IMR-90 (cell line): ENCODE measurements at regions not wholly inside any gene's neighbourhood (a gene's known extent, or its start where the extent isn't known, plus 50 kb on each side); places are given as distances from the start of the nearest gene placed in this dataset.

Experiments used
- ATAC-seq: fragments of 200-7000 bp; cut with Tn5 transposase; 2 replicates; pipeline ENCODE4 v1.9.1; 2020; ENCODE audit warnings: low read depth, mild to moderate bottlenecking, moderate library complexity
- BruUV-seq: library from RNA; stranded (reverse); fragments of 400-500 nt; replicated peaks from 2 replicates; lab custom pipeline; 2021; lab: Mats Ljungman, UMichigan
- CTCF ChIA-PET: fragments of 300-600 bp; formaldehyde crosslinking; extraction: SDS; loops from one replicate; lab custom pipeline; 2021; ENCODE audit warnings: antibody characterized with exemption; lab: Yijun Ruan, JAX
- POLR2A ChIA-PET: fragments of 300-600 bp; sonication (Branson Sonifier 250); formaldehyde crosslinking; loops from one replicate; lab custom pipeline; 2022; ENCODE audit warnings: antibody characterized with exemption; ENCODE audit not compliant: unreplicated experiment; lab: Charles Lee
- DNase-seq: peaks from one replicate; pipeline ENCODE4 v3.0.0; 2013
- H2AFZ ChIP-seq: replicated peaks from 2 replicates; pipeline ENCODE3; 2013; ENCODE audit warnings: low read length, mild to moderate bottlenecking; ENCODE audit not compliant: poor library complexity
- H2AK5ac ChIP-seq: 2 replicates; pipeline ENCODE4 v1.6.1; 2013; ENCODE audit warnings: low read depth, low read length, inconsistent platforms
- H2AK9ac ChIP-seq: replicated peaks from 2 replicates; pipeline ENCODE3; 2013; ENCODE audit warnings: mild to moderate bottlenecking, low read depth, low read length, moderate library complexity; ENCODE audit not compliant: poor library complexity
- H2BK120ac ChIP-seq: 2 replicates; pipeline ENCODE4 v1.6.1; 2013; ENCODE audit warnings: low read depth, low read length, inconsistent platforms
- H2BK15ac ChIP-seq: 3 replicates; pipeline ENCODE4 v1.6.1; 2013; ENCODE audit warnings: low read depth, low read length, inconsistent platforms
- H2BK20ac ChIP-seq: 2 replicates; pipeline ENCODE4 v1.6.1; 2013; ENCODE audit warnings: low read depth, mild to moderate bottlenecking, inconsistent platforms, low read length, moderate library complexity
- H2BK5ac ChIP-seq: 2 replicates; pipeline ENCODE4 v1.6.1; 2013; ENCODE audit warnings: mild to moderate bottlenecking, low read depth, low read length, inconsistent platforms; ENCODE audit not compliant: poor library complexity, severe bottlenecking
- H3K14ac ChIP-seq: replicated peaks from 2 replicates; pipeline ENCODE4 v1.6.1; 2013; ENCODE audit warnings: low read depth, low read length, inconsistent platforms
- H3K18ac ChIP-seq: 2 replicates; pipeline ENCODE4 v1.6.1; 2013; ENCODE audit warnings: low read depth, low read length, control low read depth
- H3K23ac ChIP-seq: 2 replicates; pipeline ENCODE4 v1.6.1; 2013; ENCODE audit warnings: low read depth, low read length, inconsistent platforms
- H3K27ac ChIP-seq: 2 replicates; pipeline ENCODE4 v1.5.1; 2013; ENCODE audit warnings: mild to moderate bottlenecking, control low read depth, low read length; ENCODE audit not compliant: insufficient read depth
- H3K27me3 ChIP-seq: 2 replicates; pipeline ENCODE4 v1.6.1; 2013; ENCODE audit warnings: low read length; ENCODE audit not compliant: control insufficient read depth, insufficient read depth
- H3K36me3 ChIP-seq: 2 replicates; pipeline ENCODE4 v1.6.1; 2013; ENCODE audit warnings: low read length, mixed read lengths; ENCODE audit not compliant: control insufficient read depth, insufficient read depth
- H3K4ac ChIP-seq: 2 replicates; pipeline ENCODE4 v1.6.1; 2013; ENCODE audit warnings: low read depth, low read length, inconsistent platforms
- H3K4me1 ChIP-seq: 2 replicates; pipeline ENCODE4 v1.6.1; 2013; ENCODE audit warnings: low read length, mixed read lengths; ENCODE audit not compliant: control insufficient read depth, insufficient read depth
- H3K4me2 ChIP-seq: 2 replicates; pipeline ENCODE4 v1.6.1; 2013; ENCODE audit warnings: low read depth, mild to moderate bottlenecking, control low read depth, low read length, moderate library complexity
- H3K4me3 ChIP-seq: 2 replicates; pipeline ENCODE4 v1.5.1; 2013; ENCODE audit warnings: low read depth, mild to moderate bottlenecking, control low read depth, low read length, moderate library complexity; ENCODE audit not compliant: insufficient read depth
- H3K56ac ChIP-seq: 2 replicates; pipeline ENCODE4 v1.6.1; 2013; ENCODE audit warnings: low read length, inconsistent platforms; ENCODE audit not compliant: insufficient read depth; ENCODE audit errors: extremely low read depth
- H3K79me1 ChIP-seq, 2 experiments: 2 replicates each; pipeline ENCODE4 v1.6.1; 2013; ENCODE audit warnings: low read length in 2 of 2, inconsistent platforms in 1 of 2, low read depth in 1 of 2
- H3K9ac ChIP-seq: 2 replicates; pipeline ENCODE4 v1.6.1; 2013; ENCODE audit warnings: low read depth, low read length, control low read depth
- H3K9me1 ChIP-seq: 2 replicates; pipeline ENCODE4 v1.6.1; 2013; ENCODE audit warnings: low read length, inconsistent platforms; ENCODE audit not compliant: insufficient read depth
- H3K9me3 ChIP-seq: 2 replicates; pipeline ENCODE4 v1.6.1; 2013; ENCODE audit warnings: low read length; ENCODE audit not compliant: control insufficient read depth, insufficient read depth
- H4K20me1 ChIP-seq: 2 replicates; pipeline ENCODE4 v1.6.1; 2013; ENCODE audit warnings: low read length, inconsistent platforms; ENCODE audit not compliant: insufficient read depth
- H4K5ac ChIP-seq: 2 replicates; pipeline ENCODE4 v1.6.1; 2013; ENCODE audit warnings: mild to moderate bottlenecking, low read depth, low read length, control low read depth
- H4K8ac ChIP-seq, 2 experiments: 2 replicates each; pipeline ENCODE4 v1.6.1; 2013; ENCODE audit warnings: low read depth in 2 of 2, low read length in 2 of 2, control low read depth in 1 of 2, inconsistent platforms in 1 of 2
- H4K91ac ChIP-seq: 2 replicates; pipeline ENCODE4 v1.6.1; 2013; ENCODE audit warnings: low read depth, low read length, inconsistent platforms; ENCODE audit not compliant: insufficient read depth
- BHLHE40 ChIP-seq: fragments of 150-350 bp; IDR thresholded peaks from 2 replicates; pipeline ENCODE4 v1.6.1; 2016; ENCODE audit warnings: mild to moderate bottlenecking, low read depth, low read length
- CEBPB ChIP-seq: IDR thresholded peaks from 2 replicates; pipeline ENCODE4 v1.6.1; 2012; ENCODE audit warnings: low read depth, low read length, improper control_type of control experiment
- ELK1 ChIP-seq: fragments of 150-350 bp; IDR thresholded peaks from 2 replicates; pipeline ENCODE4 v1.6.1; 2016; ENCODE audit warnings: low read depth, mild to moderate bottlenecking, low read length, moderate library complexity, borderline replicate concordance
- NFE2L2 ChIP-seq: fragments of 150-350 bp; IDR thresholded peaks from 2 replicates; pipeline ENCODE4 v1.6.1; 2016; ENCODE audit warnings: low read depth, mild to moderate bottlenecking, low read length
- POLR2A ChIP-seq: IDR thresholded peaks from 2 replicates; pipeline ENCODE4 v1.6.1; 2012; ENCODE audit warnings: mild to moderate bottlenecking, low read depth, low read length
- RCOR1 ChIP-seq: IDR thresholded peaks from 2 replicates; pipeline ENCODE4 v1.6.1; 2012; ENCODE audit warnings: mild to moderate bottlenecking, low read length, improper control_type of control experiment; ENCODE audit not compliant: insufficient replicate concordance
- USF2 ChIP-seq: fragments of 150-350 bp; IDR thresholded peaks from 2 replicates; pipeline ENCODE4 v1.6.1; 2017; ENCODE audit warnings: mild to moderate bottlenecking, antibody characterized with exemption, low read length, low read depth
- WGBS, 2 experiments: methylation state at CpG; one replicate each; pipeline versions ENCODE4 v1.1.5 to v1.1.7; 2013; ENCODE audit warnings: missing lambda C conversion rate in 2 of 2; ENCODE audit not compliant: insufficient read length in 1 of 2; ENCODE audit errors: extremely low coverage in 2 of 2; 5-methylcytosine and 5-hydroxymethylcytosine counted together
- dilution Hi-C: fragments of 300-500 bp; cut with HindIII; formaldehyde crosslinking; loops from one replicate; pipeline ENCODE4 v1.14.3; 2018; ENCODE audit warnings: low sequenced_read_pairs; ENCODE audit not compliant: unreplicated experiment
- in situ Hi-C: fragments of 300-500 bp; cut with MboI; formaldehyde crosslinking; loops from 3 replicates; pipeline ENCODE4 v1.14.3; 2019; ENCODE audit warnings: low sequenced_read_pairs, inconsistent platforms, mixed read lengths
- intact Hi-C: fragments of 100-400 bp; cut with micrococcal nuclease; formaldehyde crosslinking; loops from 2 replicates; pipeline ENCODE4 v1.10.0; 2022

GRCh38 chr5:57406641-57407040 lies 76.0 kb downstream of the ACTBL2 start:
- H2BK5ac ChIP-seq, result no peak overlapping the region
- ChIA-PET POLR2A (no interaction called here), CTCF (no interaction called here)
- H2BK20ac ChIP-seq, result peak overlapping the region; percentile 58; the same call in 1 of the 2 replicates
- no peak overlapping the region for H3K4me3 ChIP-seq
- no peak overlapping the region for H4K91ac ChIP-seq
- DNase-seq (no peak), ATAC-seq (no peak)
- no peak overlapping the region for H3K9ac ChIP-seq
- H3K14ac ChIP-seq, result no peak overlapping the region; the same call in 1 of the 2 replicates
- no peaks in the 10 kb centered on the region for H4K20me1 ChIP-seq
- H3K4ac ChIP-seq, result no peak overlapping the region
- H3K18ac ChIP-seq, result peak overlapping the region; percentile 68; the same call in 1 of the 2 replicates
- peak overlapping the region; percentile 74; the same call in 1 of the 2 replicates for H4K5ac ChIP-seq
- no peak overlapping the region for H2AK5ac ChIP-seq
- WGBS, 2 experiments, result no CpG with 5 or more reads among the region's 2 CpGs
- H3K36me3 ChIP-seq, result no peaks in the 10 kb centered on the region
- H3K27ac ChIP-seq, result no peak overlapping the region
- peak overlapping the region; percentile 58; the same call in 1 of the 2 replicates for H2BK120ac ChIP-seq
- no peak for TF ChIP-seq RCOR1
- no peak for TF ChIP-seq POLR2A
- no peak for TF ChIP-seq BHLHE40
- TF ChIP-seq CEBPB, result no peak
- TF ChIP-seq ELK1, result no peak
- TF ChIP-seq NFE2L2, result no peak
- TF ChIP-seq USF2, result no peak
- no peak overlapping the region for H3K23ac ChIP-seq
- H3K4me2 ChIP-seq, result no peak overlapping the region
- no peak overlapping the region for H3K56ac ChIP-seq
- no peak overlapping the region for H2AFZ ChIP-seq
- H3K4me1 ChIP-seq, result peaks cover 6% of the 10 kb centered on the region; the same call in 1 of the 2 replicates
- no peak overlapping the region for H4K8ac ChIP-seq
- no TSS peak for BruUV-seq
- H3K27me3 ChIP-seq, result no peaks in the 10 kb centered on the region
- intact Hi-C loops, result no loop called here
- in situ Hi-C loops, result loop anchor here (25.0 kb wide), 1 partner anchor 1056 kb away; the partner anchor contains the start of gene PLK2
- no peaks in the 10 kb centered on the region for H3K79me1 ChIP-seq
- H3K9me3 ChIP-seq, result no peaks in the 10 kb centered on the region
- dilution Hi-C loops, result no loop called here
- no peak overlapping the region for H2AK9ac ChIP-seq
- peak overlapping the region; percentile 83; the same call in 2 of the 3 replicates for H2BK15ac ChIP-seq
- H3K9me1 ChIP-seq, result no peaks in the 10 kb centered on the region
